ENCODE measurements at regions not wholly inside any gene's neighbourhood (a gene's known extent, or its start where the extent isn't known, plus 50 kb on each side); places are given as distances from the start of the nearest gene placed in this dataset.

DNA sequence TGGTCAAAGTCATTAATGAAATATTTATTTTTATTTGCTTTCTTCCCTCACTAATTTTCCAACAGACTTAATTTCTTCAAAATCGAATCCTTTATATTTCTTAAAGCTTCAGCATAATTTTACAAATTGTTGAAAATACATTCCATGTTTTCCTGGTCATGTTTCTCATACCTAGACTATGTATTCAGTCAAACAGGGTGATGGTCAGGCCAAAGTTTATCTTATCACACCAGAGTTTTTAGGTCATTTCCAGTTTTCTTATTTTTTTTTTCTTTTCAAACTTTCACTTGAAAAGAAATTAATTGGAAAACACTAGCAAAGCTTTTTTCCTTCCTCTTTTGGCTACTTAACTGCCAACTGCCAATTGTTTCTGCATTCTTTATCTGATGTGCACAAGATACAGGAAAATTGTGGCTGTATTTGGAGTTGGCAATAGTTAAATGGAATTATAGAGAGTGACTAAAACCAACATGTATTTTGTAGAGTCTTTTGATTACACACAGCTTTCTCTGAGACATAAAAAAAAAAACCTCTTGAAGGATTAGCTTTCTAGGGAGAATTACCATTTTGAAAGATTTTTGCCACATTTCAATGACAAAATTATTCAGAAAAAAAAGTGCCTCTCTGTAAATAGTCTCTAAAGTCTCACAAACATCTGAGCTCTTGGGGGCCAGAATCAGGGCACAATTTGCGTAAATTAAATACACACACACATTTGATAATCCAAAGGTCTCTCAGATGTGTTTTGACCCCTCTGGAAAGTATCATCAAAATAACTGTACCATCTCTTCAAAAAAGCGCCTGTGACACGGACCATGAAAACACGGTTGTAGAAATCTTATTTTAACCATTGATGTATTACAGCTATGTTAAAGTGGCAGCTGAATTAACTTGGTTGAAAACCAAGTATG, 603.2 kb upstream of the KCNMB2 start:
- no peak for TF ChIP-seq CTCF (IDR thresholded peaks at IDR 0.05; ENCODE audit: extremely low read depth, missing control alignments)
- DNase-seq (ENCODE audit: low spot score), result no peak

DNA sequence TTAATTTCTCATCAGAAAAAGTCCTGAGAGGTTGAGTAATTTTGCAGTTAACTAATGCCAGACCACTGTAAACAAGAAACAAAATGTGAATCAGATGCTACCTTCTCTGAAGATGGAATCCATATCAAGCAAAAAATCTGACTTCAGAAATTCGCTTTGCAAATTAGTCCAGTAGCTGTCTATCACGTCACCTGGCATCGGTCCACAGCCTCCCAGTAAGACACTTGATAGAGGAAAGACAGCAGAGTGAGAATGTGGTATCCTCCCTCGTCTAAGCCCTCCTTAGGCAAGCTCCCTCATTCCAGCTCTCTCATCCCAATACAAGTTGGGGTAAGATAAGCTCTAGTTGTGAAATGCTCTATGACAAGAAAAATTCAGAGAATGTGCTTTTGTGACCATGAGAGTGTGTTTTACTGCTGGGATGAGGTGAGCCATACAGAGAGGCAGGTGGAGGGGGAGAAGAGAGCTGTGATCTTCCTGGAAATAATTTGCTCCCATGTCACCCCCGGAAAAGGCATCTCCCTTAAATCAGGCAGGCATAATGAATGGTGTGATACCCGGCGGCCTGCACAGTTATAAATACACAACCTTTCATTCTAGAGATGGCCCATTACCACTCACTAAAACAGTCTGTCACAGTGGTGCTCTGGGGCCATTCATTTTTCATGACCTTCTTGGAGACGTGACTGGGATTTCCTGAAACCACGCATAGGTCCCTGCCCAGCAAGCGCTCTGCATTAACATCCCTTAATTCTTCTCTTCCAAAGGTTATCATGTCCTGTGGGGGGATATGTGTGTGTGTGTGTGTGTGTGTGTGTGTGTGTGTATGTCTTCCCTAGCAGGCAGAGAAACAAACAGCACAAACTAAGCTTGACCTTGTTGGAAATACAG, 602.0 kb upstream of the KCNMB2 start:
- no peak for TF ChIP-seq CTCF (IDR thresholded peaks at IDR 0.05; ENCODE audit: extremely low read depth, missing control alignments)
- no peak for DNase-seq (ENCODE audit: low spot score)

GRCh38 chr3:177935047-177935446, 601.2 kb upstream of the KCNMB2 start:
- no peak for DNase-seq (ENCODE audit: low spot score)
- TF ChIP-seq CTCF (IDR thresholded peaks at IDR 0.05; ENCODE audit: extremely low read depth, missing control alignments), result no peak

DNA sequence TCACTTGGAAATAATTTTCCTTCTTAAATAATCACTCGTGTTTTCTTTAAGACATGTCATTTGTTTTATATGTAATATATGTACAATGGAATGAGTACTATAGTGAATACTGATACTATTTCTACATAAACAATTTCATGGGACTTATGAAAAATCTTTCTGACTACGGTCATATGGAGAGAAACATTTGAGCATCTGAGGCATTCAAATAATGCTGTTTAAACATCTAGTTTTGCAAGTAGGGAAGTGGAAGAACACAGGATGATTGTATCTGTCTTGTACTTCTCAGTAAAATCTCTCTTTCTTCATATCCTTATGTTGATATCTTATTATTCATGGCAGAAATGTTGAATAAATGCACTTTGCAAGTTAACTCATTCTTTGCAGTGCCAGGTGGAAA, 599.5 kb upstream of the KCNMB2 start:
- no peak for TF ChIP-seq CTCF (IDR thresholded peaks at IDR 0.05; ENCODE audit: extremely low read depth, missing control alignments)

DNA sequence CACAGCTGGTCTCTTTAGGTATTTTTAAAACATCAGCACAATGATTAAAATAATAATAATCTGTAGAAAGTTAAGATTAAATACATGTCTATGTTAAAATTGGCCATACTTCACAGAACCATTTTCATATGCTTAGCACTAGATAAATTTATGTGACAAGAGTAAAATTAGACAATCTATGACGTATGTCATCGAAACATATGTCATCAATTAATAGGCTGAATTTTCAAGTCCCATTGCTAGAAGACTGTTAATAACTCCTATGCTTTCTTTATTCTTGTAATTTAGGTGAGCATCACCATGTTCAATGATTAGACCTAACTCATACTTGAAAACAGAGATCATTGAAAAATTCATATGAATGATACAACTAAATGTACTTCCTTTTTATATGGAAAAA, 593.3 kb upstream of the KCNMB2 start:
- TF ChIP-seq CTCF (IDR thresholded peaks at IDR 0.05; ENCODE audit: extremely low read depth, missing control alignments), result no peak

More for the DNA sequence above, 599.5 kb upstream of the KCNMB2 start:
- DNase-seq (ENCODE audit: low spot score), result no peak

GRCh38 chr3:177944228-177944661, 592.0 kb upstream of the KCNMB2 start:
- DNase-seq (ENCODE audit: low spot score), result no peak
- TF ChIP-seq CTCF (IDR thresholded peaks at IDR 0.05; ENCODE audit: extremely low read depth, missing control alignments), result no peak

More for the DNA sequence above, 593.3 kb upstream of the KCNMB2 start:
- DNase-seq (ENCODE audit: low spot score), result no peak

- DNase-seq (ENCODE audit: low spot score), result no peak
- no peak for TF ChIP-seq CTCF (IDR thresholded peaks at IDR 0.05; ENCODE audit: extremely low read depth, missing control alignments)
Measured at GRCh38 chr3:177946048-177946447, 590.2 kb upstream of the KCNMB2 start.
